ENCODE measurements at regions not wholly inside any gene's neighbourhood (a gene's known extent, or its start where the extent isn't known, plus 50 kb on each side); places are given as distances from the start of the nearest gene placed in this dataset.

DNA sequence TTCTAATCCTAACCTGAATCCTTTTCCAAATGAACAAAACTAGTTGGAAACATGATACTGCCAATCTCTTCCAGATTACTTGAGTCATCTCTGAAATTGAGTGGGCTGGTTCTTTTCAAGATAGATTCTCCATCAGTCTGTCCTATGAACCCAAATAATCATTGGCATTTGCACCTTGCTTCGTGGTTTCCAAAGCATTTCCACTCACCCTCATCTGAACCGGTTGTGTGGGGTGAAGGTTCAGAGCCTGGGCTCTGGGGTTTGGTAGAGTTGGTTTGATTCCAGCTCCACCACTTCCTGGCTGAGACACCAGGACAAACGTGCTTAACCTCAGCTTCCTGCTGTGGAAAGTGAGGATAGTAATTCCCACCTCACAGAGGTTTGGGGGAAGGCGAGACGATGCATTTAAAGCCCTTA lies 206.4 kb upstream of the E2F8 start:
- TF ChIP-seq, protein P1, sequence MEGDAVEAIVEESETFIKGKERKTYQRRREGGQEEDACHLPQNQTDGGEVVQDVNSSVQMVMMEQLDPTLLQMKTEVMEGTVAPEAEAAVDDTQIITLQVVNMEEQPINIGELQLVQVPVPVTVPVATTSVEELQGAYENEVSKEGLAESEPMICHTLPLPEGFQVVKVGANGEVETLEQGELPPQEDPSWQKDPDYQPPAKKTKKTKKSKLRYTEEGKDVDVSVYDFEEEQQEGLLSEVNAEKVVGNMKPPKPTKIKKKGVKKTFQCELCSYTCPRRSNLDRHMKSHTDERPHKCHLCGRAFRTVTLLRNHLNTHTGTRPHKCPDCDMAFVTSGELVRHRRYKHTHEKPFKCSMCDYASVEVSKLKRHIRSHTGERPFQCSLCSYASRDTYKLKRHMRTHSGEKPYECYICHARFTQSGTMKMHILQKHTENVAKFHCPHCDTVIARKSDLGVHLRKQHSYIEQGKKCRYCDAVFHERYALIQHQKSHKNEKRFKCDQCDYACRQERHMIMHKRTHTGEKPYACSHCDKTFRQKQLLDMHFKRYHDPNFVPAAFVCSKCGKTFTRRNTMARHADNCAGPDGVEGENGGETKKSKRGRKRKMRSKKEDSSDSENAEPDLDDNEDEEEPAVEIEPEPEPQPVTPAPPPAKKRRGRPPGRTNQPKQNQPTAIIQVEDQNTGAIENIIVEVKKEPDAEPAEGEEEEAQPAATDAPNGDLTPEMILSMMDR (IDR thresholded peaks at IDR 0.05; ENCODE audit: insufficient read depth, low read depth, low read length), result no peak
- TF ChIP-seq EZH2 (IDR thresholded peaks at IDR 0.05; ENCODE audit: insufficient read depth, low read length), result no peak
